ENCODE measurements at regions not wholly inside any gene's neighbourhood (a gene's known extent, or its start where the extent isn't known, plus 50 kb on each side); places are given as distances from the start of the nearest gene placed in this dataset.
"Not testable (repeated sequence)": the region's sequence is repeated elsewhere in the genome, so short reads cannot be mapped to it uniquely, and the experiment has no call there.

DNA sequence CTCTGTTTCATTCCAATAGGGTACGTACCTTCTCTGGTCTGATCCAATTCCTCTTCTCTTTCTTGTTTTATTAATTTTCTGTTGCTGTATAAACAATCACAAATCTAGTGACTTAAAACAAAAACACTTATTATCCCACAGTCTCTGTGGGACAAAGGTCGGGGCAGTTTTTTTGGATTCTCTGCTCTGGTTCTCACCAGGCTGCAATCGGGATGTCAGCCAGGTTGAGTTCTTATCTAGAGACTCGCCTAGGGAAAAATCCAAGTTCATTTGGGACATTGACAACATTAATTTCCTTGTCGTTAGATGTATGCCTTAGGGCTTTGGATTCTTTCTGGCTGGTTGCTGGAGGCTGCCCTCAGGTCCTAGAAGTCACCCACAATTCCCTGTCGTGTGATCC, 430.5 kb upstream of the RORB start:
- in situ Hi-C loops (cut with MboI; ENCODE audit: low sequenced_read_pairs) = no loop called here

DNA sequence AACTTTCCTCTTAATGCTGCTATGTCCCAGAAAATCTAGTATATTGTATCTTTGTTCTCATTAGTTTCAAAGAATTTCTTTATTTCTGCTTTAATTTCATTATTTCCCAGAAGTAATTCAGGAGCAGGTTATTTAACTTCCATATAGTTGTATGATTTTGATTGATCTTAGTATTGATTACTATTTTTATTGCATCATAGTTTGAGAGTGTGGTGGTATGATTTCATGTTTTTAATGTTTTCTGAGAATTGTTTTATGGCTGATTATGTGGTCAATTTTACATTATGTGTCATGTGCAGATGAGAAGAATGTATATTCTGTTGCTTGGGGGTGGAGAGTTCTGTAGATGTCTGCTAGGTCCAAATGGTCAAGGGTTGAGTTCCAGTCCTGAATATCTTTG, 425.6 kb upstream of the RORB start:
- in situ Hi-C loops (cut with MboI; ENCODE audit: low sequenced_read_pairs) = no loop called here

DNA sequence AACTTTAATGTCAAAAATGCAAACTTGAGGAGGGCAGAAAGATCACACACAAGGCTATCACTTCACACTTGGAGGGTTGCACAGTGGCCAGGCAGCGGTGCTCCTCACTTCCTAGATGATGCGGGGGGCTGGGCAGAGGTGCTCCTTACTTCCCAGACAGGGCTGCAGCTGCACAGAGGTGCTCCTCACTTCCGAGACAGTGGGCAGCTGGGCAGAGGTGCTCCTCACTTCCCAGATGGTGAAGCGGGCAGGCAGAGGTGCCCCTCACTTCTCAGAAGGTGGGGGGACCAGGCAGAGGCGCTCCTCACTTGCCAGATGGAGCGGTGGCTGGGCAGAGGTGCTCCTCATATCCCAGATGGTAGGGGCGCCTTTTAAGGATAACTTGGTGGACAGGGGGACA, 423.2 kb upstream of the RORB start:
- in situ Hi-C loops (cut with MboI; ENCODE audit: low sequenced_read_pairs) = no loop called here

DNA sequence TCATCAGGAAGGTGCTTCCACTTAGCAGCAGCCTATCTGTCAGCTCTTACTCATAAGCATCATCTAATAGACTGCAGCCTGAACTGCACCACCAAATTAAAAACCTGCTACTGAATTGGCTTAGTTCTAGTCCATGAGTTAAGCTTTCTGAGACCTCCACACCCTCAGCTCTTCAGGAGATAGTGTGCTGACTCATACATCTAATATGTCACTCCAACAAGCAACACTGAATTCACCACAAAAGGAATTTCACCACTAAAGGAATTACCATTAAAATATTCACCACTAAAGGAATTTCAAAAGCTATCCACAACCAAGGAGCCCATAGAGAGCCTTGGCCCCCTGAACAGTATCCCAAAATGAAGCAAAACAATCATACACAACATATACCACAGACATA, 418.5 kb upstream of the RORB start:
- in situ Hi-C loops (cut with MboI; ENCODE audit: low sequenced_read_pairs) = no loop called here

DNA sequence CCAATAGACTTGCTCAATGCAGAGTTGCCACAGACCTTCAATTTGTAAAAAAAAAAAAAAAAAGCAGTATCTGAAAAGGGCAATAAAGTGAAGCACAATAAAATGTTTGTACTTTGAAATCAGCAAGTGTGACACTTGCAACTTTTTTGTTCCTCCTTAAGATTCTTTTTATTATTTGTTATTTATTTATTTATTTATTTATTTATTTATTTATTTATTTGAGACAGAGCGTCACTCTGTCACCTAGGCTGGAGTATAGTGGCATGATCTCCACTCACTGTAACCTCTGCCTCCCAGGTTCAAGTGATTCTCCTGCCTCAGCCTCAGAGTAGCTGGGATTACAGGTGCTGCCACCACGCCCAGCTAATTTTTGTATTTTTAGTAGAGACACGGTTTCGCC, 416.5 kb upstream of the RORB start:
- in situ Hi-C loops (cut with MboI; ENCODE audit: low sequenced_read_pairs) = not testable (repeated sequence)

DNA sequence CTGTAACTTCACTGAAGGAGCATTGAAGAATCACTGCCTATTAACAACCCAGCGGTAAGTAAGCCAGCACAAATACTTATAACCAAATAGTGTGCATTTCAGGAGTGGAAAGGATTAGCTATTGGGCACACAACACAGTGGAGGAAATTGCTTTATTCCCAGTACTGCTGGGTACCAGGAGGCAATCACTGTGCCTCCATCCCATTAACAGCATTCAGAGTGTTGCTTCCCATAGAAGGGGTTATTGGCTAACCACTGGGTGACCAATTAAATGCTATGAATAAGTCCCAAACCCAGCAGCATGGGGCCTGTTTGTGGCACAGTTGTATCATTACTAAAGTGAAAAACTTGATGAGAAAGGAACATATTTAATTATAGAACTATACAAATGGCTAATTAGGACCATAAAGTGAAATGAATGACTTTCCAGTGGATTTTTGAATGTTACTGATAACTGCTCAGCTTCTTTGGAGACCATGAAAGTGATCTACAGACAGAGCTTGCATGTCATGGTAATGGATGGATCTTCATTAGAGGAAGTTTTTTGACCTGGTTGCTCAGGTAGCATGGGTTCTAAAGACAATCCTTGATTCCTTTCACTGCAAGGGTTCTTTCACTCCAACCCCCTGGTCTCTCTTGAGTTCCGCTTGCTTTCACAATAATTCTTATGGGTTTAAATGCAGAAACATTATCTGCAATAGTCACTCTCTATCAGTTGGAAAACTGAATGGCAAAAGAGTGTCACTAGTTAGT, 413.3 kb upstream of the RORB start:
- in situ Hi-C loops (cut with MboI; ENCODE audit: low sequenced_read_pairs) = no loop called here

DNA sequence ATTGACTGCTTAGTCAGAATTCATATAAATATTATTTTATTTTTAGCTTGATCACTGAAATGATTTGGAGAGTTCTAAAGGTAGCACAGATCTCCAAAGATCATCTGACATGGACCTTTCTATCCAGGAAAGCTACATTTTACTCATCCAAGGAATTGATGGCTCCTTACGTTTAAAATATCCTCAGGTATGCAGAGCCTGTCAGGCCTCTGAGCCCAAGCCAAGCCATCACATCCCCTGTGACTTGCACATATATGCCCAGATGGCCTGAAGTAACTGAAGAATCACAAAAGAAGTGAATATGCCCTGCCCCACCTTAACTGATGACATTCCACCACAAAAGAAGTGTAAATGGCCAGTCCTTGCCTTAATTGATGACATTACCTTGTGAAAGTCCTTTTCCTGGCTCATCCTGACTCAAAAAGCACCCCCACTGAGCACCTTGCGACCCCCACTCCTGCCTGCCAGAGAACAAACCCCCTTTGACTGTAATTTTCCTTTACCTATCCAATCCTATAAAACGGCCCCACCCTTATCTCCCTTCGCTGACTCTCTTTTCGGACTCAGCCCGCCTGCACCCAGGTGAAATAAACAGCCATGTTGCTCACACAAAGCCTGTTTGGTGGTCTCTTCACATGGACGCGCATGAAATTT, 411.6 kb upstream of the RORB start:
- in situ Hi-C loops (cut with MboI; ENCODE audit: low sequenced_read_pairs) = not testable (repeated sequence)

DNA sequence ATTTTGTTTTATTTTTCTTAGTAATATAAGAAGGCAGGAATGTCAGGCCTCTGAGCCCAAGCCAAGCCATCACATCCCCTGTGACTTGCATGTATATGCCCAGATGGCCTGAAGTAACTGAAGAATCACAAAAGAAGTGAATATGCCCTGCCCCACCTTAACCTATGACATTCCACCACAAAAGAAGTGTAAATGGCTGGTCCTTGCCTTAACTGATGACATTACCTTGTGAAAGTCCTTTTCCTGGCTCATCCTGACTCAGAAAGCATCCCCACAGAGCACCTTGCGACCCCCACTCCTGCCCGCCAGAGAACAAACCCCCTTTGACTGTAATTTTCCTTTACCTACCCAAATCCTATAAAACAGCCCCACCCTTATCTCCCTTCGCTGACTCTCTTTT, 406.2 kb upstream of the RORB start:
- in situ Hi-C loops (cut with MboI; ENCODE audit: low sequenced_read_pairs) = not testable (repeated sequence)

DNA sequence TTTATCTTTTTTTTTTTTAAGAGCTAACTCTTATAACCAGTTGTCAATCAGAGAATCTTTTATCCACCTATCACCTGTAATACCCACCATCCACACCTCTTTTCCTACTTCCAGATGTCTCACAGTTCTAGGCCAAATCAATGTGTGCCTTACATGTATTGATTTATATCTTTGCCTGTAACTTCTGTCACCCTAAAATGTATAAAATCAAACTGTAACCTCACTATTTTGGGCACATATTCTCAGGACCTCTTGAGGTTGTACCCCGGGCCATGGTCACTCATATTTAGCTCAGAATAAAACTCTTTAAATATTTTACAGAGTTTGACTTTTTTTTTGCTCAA, 404.7 kb upstream of the RORB start:
- in situ Hi-C loops (cut with MboI; ENCODE audit: low sequenced_read_pairs) = no loop called here

DNA sequence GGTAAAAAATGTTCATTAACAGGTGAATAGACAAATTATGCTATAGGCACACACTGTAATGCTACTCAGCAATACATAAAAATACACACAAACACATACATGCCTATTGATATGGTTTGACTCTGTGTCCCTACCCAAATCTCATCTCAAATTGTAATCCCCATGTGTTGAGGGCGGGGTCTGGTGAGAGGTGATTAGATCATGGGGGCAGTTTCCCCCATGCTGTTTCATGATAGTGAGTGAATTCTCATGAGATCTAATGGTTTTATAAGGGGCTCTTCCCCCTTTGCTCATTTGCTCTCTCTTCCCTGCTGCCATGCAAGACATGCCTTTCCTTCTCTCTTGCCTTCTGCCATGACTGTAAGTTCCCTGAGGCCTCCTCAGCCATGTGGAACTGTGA, 403.1 kb upstream of the RORB start:
- in situ Hi-C loops (cut with MboI; ENCODE audit: low sequenced_read_pairs) = not testable (repeated sequence)

DNA sequence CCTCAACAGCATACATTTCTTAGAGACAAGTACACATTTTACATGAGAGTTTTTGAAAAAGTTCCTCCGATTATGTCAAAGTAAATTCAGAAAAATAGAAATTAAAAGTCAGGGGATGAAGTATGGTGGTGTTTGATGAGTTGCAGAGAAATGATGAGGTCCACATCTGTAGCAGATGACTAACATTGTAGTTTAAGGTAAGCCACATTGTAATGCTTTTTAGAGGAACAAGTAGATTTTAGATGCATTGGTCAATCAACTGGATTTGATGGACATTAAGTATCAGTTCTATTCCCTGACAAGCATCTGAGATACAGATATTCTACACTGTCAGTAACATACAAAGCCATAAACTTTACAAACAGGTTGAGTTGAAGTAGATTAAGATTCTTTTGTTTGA, 402.4 kb upstream of the RORB start:
- in situ Hi-C loops (cut with MboI; ENCODE audit: low sequenced_read_pairs) = no loop called here

DNA sequence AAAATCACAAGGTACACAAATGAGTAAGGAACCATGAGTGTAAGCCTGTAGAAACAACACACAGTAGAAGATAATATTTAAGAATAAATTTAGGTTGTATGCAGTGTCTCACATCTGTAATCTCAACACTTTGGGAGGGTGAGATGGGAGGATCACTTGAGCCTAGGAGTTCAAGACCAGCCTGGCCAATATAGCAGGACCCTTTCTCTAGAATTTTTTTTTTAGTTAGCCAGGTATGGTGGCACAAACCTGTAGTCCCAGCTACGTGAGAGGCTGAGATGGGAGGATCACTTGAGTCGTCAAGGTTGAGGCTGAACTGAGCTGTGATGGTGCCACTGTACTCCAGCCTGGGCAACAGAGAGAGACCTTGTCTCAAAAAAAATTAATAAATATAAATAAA, 401.2 kb upstream of the RORB start:
- in situ Hi-C loops (cut with MboI; ENCODE audit: low sequenced_read_pairs) = no loop called here

DNA sequence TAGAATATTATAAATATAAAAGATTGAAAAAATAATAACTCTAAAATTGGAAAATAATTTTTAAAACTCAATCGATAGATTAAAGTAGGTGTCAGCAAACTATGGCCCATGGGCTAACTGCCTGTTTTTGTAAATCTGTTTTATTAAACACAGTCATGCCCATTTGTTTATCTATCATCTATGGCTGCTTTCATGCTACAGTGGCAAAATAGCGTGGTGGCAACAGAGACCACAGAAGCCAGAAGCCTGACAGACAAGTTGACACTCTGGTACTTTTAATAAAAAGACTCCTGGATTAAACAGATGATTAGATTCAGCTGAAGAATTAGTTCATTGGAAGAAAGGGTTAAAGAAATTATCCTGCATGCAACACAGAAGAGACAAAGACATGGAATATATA, 400.7 kb upstream of the RORB start:
- in situ Hi-C loops (cut with MboI; ENCODE audit: low sequenced_read_pairs) = no loop called here

DNA sequence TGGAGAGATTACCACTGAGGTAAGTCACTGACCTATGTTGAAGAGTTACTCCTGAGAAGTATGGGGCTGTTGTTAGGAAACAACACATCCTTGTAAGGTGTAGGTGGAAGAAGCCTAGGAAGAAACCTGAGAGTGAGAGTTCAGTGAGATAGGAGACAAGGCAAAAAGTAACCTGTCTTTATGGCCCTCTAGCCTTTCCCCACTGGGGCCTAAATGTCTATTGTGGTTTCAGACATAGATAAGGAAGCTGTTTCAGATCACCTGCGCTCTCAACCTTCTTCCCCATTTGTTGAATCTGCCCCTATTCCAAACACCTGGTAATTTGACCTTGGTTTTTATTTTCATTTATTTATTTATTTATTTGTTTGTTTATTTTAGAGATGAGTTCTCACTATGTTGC, 397.1 kb upstream of the RORB start:
- in situ Hi-C loops (cut with MboI; ENCODE audit: low sequenced_read_pairs) = no loop called here

DNA sequence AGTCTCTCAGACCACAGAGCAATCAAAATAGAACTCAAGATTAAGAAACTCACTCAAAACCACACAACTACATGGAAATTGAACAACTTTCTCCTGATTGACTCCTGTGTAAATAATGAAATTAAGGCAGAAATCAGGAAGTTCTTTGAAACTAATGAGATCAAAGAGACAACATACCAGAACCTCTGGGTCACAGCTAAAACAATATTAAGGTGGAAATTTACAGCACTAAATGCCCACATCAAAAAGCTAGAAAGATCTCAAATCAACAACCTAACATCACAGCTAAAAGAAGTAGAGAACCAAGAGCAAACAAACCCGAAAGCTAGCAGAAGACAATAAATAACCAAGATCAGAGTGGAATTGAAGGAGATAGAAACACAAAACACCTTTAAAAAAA, 395.0 kb upstream of the RORB start:
- in situ Hi-C loops (cut with MboI; ENCODE audit: low sequenced_read_pairs) = not testable (repeated sequence)

DNA sequence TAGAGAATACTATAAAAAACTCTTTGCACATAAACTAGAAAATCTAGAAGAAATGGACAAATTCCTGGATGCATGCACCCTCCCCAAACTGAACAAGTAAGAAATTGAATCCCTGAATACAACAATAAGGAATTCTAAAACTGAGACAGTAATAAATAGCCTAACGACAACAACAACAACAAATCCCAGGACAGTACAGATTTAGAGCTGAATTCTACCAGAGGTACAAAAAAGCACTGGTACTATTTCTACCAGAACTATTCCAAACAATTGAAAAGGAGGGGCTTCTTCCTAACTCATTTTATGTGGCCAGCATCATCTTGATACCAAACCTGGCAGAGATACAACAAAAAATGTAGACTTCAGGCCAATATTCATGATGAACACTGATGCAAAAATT, 394.4 kb upstream of the RORB start:
- in situ Hi-C loops (cut with MboI; ENCODE audit: low sequenced_read_pairs) = no loop called here

DNA sequence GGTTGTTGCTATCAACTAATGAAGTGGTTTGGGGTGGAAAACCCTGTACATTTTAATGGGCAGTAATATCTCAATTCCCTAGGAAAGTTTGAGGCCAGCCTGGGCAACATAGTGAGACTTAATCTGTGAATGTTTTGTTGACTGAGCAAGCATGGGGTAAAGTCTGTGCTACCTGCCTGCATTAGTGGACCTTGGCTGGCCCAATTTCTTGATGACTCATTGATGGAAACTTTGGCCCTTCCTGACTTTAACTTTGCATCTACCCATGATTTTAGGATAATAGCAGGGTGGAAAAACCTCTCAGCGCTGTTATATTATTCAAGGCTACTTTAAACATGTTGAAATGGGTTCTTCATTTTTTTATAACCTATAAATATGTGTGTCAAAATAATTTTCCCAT, 389.4 kb upstream of the RORB start:
- in situ Hi-C loops (cut with MboI; ENCODE audit: low sequenced_read_pairs) = no loop called here

DNA sequence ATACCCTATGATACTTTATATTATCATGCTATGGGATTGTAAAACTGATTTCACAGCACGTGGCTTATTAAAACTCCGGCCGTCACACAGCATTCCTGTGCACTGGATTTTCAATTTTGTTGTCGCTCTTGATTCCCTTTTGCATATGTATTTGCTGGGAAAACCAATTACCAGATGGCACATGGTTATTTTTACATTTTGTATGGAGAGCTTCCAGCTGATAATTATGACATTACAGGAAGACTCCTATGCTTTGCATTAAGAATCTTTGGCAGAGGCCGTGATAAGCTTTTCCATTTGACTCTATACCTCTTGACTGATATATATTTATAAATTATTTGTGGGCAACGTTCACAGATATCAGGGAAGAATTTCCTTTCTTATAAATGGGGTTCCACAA, 381.2 kb upstream of the RORB start:
- in situ Hi-C loops (cut with MboI; ENCODE audit: low sequenced_read_pairs) = no loop called here

DNA sequence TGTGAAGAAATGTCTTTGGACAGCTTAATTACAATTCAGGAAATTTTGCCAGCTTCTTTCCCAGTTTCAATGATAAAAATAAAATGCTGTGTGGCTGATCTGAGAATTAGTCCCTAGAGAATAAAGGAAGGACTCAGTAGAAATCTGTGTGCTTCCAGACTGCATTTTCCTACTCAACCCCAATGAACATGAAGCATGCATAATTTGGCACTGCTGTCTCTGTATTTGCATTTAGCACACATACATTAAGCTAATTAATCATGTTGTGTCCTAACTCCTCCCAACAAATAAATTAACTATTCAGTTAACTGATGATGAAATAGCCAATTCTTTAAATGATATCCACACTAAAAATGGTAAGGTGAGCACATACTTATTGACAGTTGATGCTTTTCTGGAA, 380.0 kb upstream of the RORB start:
- in situ Hi-C loops (cut with MboI; ENCODE audit: low sequenced_read_pairs) = no loop called here

DNA sequence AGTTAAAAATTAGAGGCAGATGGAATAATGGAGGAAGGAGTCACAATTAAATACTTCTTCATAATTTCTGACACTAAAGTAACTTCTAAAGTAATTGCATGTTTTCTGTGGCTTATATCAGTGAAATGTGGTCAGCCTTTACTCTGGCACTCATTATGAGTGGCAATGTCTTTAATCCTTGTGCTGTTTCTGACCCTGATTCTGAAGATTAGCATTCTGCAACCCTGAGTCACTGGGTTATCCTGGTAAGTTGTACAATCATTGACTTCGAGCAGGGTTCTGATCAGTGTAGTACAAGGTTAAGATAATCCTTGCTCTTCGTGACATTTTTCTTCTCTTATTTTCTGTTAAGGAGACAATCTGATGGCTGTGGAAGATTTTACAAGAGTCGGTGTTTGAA, 379.4 kb upstream of the RORB start:
- in situ Hi-C loops (cut with MboI; ENCODE audit: low sequenced_read_pairs) = no loop called here

DNA sequence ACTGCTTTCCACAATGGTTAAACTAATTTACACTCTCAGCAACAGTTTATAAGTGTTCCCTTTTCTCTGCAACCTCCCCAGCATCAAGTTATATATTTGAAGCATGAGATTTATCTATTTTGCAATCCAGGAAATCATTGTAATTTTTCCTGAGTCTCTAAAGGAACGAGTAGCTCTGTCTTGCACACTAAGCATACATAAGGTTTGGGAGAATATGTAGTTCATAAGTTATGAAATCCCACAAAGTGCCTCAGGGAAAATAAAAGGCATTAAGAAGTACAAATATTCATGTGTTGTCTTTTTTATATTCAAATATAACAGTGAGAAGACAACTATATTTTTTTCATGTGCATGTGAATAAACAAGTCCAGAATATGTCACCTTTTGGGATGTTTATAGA, 377.1 kb upstream of the RORB start:
- in situ Hi-C loops (cut with MboI; ENCODE audit: low sequenced_read_pairs) = no loop called here

DNA sequence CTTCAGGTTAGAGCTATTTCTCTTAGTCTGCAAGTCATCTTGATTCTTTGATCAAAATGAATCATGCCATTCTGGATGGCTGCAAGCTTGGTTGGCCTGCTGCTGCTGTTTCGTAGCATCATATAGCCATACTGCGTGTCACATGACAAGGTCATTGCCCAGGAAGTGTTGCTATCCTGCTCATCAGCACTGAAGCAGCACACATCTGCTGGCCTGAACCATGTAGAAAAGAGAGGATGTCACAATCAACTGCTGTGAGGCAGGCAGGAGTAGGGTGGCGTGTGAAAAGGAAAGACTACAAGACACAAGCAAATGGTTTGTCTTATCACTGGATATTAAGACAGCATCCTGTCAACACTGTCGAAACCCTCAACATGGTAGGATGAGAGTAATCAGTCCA, 376.7 kb upstream of the RORB start:
- in situ Hi-C loops (cut with MboI; ENCODE audit: low sequenced_read_pairs) = no loop called here

DNA sequence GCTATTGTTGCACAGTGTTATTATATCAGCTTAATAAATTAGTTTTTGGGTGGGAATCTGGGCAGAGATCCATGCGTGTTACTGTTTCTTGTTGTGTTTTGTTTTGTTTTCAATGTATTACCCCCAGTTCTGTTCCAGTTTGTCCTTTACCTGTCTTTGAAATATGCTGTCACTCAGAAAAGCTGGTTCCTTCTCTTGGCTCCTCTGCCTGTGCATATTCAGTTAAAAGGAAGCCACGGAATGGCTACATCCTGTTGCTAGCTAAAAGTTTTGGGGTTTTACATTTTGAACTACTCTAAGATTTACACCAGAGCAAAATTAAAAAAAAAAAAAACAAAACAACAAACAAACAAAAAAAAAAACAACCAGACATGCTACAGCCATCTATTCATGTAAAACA, 374.9 kb upstream of the RORB start:
- in situ Hi-C loops (cut with MboI; ENCODE audit: low sequenced_read_pairs) = no loop called here
